ENCODE measurements at regions not wholly inside any gene's neighbourhood (a gene's known extent, or its start where the extent isn't known, plus 50 kb on each side); places are given as distances from the start of the nearest gene placed in this dataset.

- TF ChIP-seq CTCF (IDR thresholded peaks at IDR 0.05) (no peak), POLR2A (IDR thresholded peaks at IDR 0.05) (no peak)
Measured at GRCh38 chr13:99119656-99120055, 81.0 kb upstream of the UBAC2 start.

All from body of pancreas (tissue), 4 donors.